Activated CD4-positive, alpha-beta T cell treated with anti-CD3 and anti-CD28 coated beads, Interleukin-2, amount 10 ng/mL, durations not matched to agents 7 days and 5 days (primary cell): ENCODE measurements at regions not wholly inside any gene's neighbourhood (a gene's known extent, or its start where the extent isn't known, plus 50 kb on each side); places are given as distances from the start of the nearest gene placed in this dataset.

Source experiments
- CTCF ChIA-PET: fragments of 350-600 bp; sonication (Branson Sonifier 250); formaldehyde crosslinking; loops from one replicate; lab custom pipeline; 2021; ENCODE audit warnings: antibody characterized with exemption; lab: Charles Lee
- POLR2A ChIA-PET: fragments of 350-600 bp; sonication (Branson Sonifier 250); formaldehyde crosslinking; loops from one replicate; lab custom pipeline; 2021; ENCODE audit warnings: antibody characterized with exemption; lab: Charles Lee
- DNase-seq: peaks from one replicate; pipeline ENCODE4 v3.0.0-alpha.2; 2020
- H3K27ac Mint-ChIP-seq: one replicate; pipeline ENCODE4 v1.8.0; 2021; ENCODE audit warnings: mild to moderate bottlenecking, moderate library complexity, mixed read lengths
- H3K27me3 Mint-ChIP-seq: one replicate; pipeline ENCODE4 v1.8.0; 2021; ENCODE audit warnings: mixed read lengths
- H3K36me3 Mint-ChIP-seq: one replicate; pipeline ENCODE4 v1.8.0; 2021; ENCODE audit warnings: low read depth, mixed read lengths
- H3K4me1 Mint-ChIP-seq: one replicate; pipeline ENCODE4 v1.8.0; 2021; ENCODE audit warnings: mixed read lengths
- H3K4me3 Mint-ChIP-seq: one replicate; pipeline ENCODE4 v1.8.0; 2021; ENCODE audit warnings: mild to moderate bottlenecking, moderate library complexity, mixed read lengths
- H3K9me3 Mint-ChIP-seq: one replicate; pipeline ENCODE4 v1.8.0; 2021; ENCODE audit warnings: mixed read lengths

GRCh38 chr12:130007771-130008170 lies 103.9 kb upstream of the TMEM132D start:
- DNase-seq: no peak
- Mint-ChIP-seq H3K9me3 (no peaks in the 10 kb centered on the region), H3K4me3 (no peak overlapping the region), H3K27me3 (no peaks in the 10 kb centered on the region), H3K36me3 (no peaks in the 10 kb centered on the region), H3K27ac (no peak overlapping the region), H3K4me1 (no peaks in the 10 kb centered on the region)
- ChIA-PET CTCF (no interaction called here), POLR2A (no interaction called here)

- no peak for DNase-seq
- H3K36me3 Mint-ChIP-seq: no peaks in the 10 kb centered on the region
- ChIA-PET POLR2A (no interaction called here), CTCF (no interaction called here)
- no peaks in the 10 kb centered on the region for H3K9me3 Mint-ChIP-seq
- H3K4me1 Mint-ChIP-seq: no peaks in the 10 kb centered on the region
- H3K27me3 Mint-ChIP-seq: no peaks in the 10 kb centered on the region
- H3K4me3 Mint-ChIP-seq: no peak overlapping the region
- H3K27ac Mint-ChIP-seq: no peak overlapping the region
These were observed 104.4 kb upstream of the TMEM132D start for GRCh38 chr12:130008241-130008640.

- H3K9me3 Mint-ChIP-seq: no peaks in the 10 kb centered on the region
- ChIA-PET POLR2A (no interaction called here), CTCF (no interaction called here)
These were observed 106.1 kb upstream of the TMEM132D start for GRCh38 chr12:130009961-130010360.

GRCh38 chr12:130011611-130012385 lies 108.0 kb upstream of the TMEM132D start:
- ChIA-PET POLR2A (no interaction called here), CTCF (no interaction called here)
- no peak for DNase-seq
- H3K27me3 Mint-ChIP-seq: no peaks in the 10 kb centered on the region
- H3K36me3 Mint-ChIP-seq: no peaks in the 10 kb centered on the region
- H3K27ac Mint-ChIP-seq: no peak overlapping the region
- no peaks in the 10 kb centered on the region for H3K4me1 Mint-ChIP-seq
- H3K4me3 Mint-ChIP-seq: no peak overlapping the region
- H3K9me3 Mint-ChIP-seq: no peaks in the 10 kb centered on the region

More at GRCh38 chr12:130009961-130010360, 106.1 kb upstream of the TMEM132D start:
- H3K4me3 Mint-ChIP-seq: no peak overlapping the region
- DNase-seq: no peak
- H3K36me3 Mint-ChIP-seq: no peaks in the 10 kb centered on the region
- no peaks in the 10 kb centered on the region for H3K27me3 Mint-ChIP-seq
- H3K27ac Mint-ChIP-seq: no peak overlapping the region
- no peaks in the 10 kb centered on the region for H3K4me1 Mint-ChIP-seq

- H3K9me3 Mint-ChIP-seq: no peaks in the 10 kb centered on the region
- ChIA-PET CTCF (interaction anchor here (0.6 to 1.7 kb wide), 3 partner anchors 9 to 13 kb away, joined by 4 to 6 read pairs (median 5); no protein-coding TSS in a partner anchor), POLR2A (no interaction called here)
- H3K36me3 Mint-ChIP-seq: no peaks in the 10 kb centered on the region
- no peaks in the 10 kb centered on the region for H3K4me1 Mint-ChIP-seq
- H3K27me3 Mint-ChIP-seq: no peaks in the 10 kb centered on the region
- peak; percentile 47 for DNase-seq
- H3K27ac Mint-ChIP-seq: no peak overlapping the region
- H3K4me3 Mint-ChIP-seq: no peak overlapping the region
These were observed 110.1 kb upstream of the TMEM132D start for GRCh38 chr12:130013771-130014484.

- no peak overlapping the region for H3K27ac Mint-ChIP-seq
These were observed 110.6 kb upstream of the TMEM132D start for GRCh38 chr12:130014485-130014807.

GRCh38 chr12:130016194-130016593 lies 112.4 kb upstream of the TMEM132D start:
- H3K27me3 Mint-ChIP-seq: no peaks in the 10 kb centered on the region
- no peak overlapping the region for H3K27ac Mint-ChIP-seq
- H3K4me1 Mint-ChIP-seq: no peaks in the 10 kb centered on the region
- H3K36me3 Mint-ChIP-seq: no peaks in the 10 kb centered on the region
- ChIA-PET POLR2A (no interaction called here), CTCF (no interaction called here)
- DNase-seq: no peak
- no peaks in the 10 kb centered on the region for H3K9me3 Mint-ChIP-seq
- H3K4me3 Mint-ChIP-seq: no peak overlapping the region

More at GRCh38 chr12:130014485-130014807, 110.6 kb upstream of the TMEM132D start:
- no peaks in the 10 kb centered on the region for H3K4me1 Mint-ChIP-seq
- H3K9me3 Mint-ChIP-seq: no peaks in the 10 kb centered on the region
- no peaks in the 10 kb centered on the region for H3K27me3 Mint-ChIP-seq
- CTCF ChIA-PET: interaction anchor here (0.6 to 1.7 kb wide), 3 partner anchors 9 to 12 kb away, joined by 4 to 6 read pairs (median 5); no protein-coding TSS in a partner anchor
- H3K36me3 Mint-ChIP-seq: no peaks in the 10 kb centered on the region
- H3K4me3 Mint-ChIP-seq: no peak overlapping the region
- POLR2A ChIA-PET: no interaction called here
- no peak for DNase-seq

GRCh38 chr12:130016986-130017385 lies 113.2 kb upstream of the TMEM132D start:
- ChIA-PET CTCF (no interaction called here), POLR2A (no interaction called here)
- Mint-ChIP-seq H3K4me1 (no peaks in the 10 kb centered on the region), H3K36me3 (no peaks in the 10 kb centered on the region), H3K9me3 (no peaks in the 10 kb centered on the region), H3K27ac (no peak overlapping the region), H3K4me3 (no peak overlapping the region), H3K27me3 (no peaks in the 10 kb centered on the region)
- DNase-seq: no peak

GRCh38 chr12:130017591-130018449 lies 114.0 kb upstream of the TMEM132D start:
- no peaks in the 10 kb centered on the region for H3K36me3 Mint-ChIP-seq
- ChIA-PET POLR2A (no interaction called here), CTCF (no interaction called here)
- no peak for DNase-seq
- no peaks in the 10 kb centered on the region for H3K27me3 Mint-ChIP-seq
- no peak overlapping the region for H3K27ac Mint-ChIP-seq
- no peak overlapping the region for H3K4me3 Mint-ChIP-seq
- no peaks in the 10 kb centered on the region for H3K9me3 Mint-ChIP-seq
- no peaks in the 10 kb centered on the region for H3K4me1 Mint-ChIP-seq

- Mint-ChIP-seq H3K27me3 (no peaks in the 10 kb centered on the region), H3K36me3 (no peaks in the 10 kb centered on the region), H3K9me3 (no peaks in the 10 kb centered on the region), H3K27ac (no peak overlapping the region), H3K4me1 (no peaks in the 10 kb centered on the region), H3K4me3 (no peak overlapping the region)
- no peak for DNase-seq
- POLR2A ChIA-PET: no interaction called here
- CTCF ChIA-PET: no interaction called here
These were observed 114.8 kb upstream of the TMEM132D start for GRCh38 chr12:130018614-130019013.

- ChIA-PET CTCF (interaction anchor here (0.8 to 1.7 kb wide), 2 partner anchors 13 to 26 kb away, joined by 3 to 5 read pairs; no protein-coding TSS in a partner anchor), POLR2A (no interaction called here)
- no peaks in the 10 kb centered on the region for H3K36me3 Mint-ChIP-seq
- no peaks in the 10 kb centered on the region for H3K27me3 Mint-ChIP-seq
- H3K4me1 Mint-ChIP-seq: no peaks in the 10 kb centered on the region
- DNase-seq: peak; percentile 47
- H3K27ac Mint-ChIP-seq: no peak overlapping the region
- no peak overlapping the region for H3K4me3 Mint-ChIP-seq
- no peaks in the 10 kb centered on the region for H3K9me3 Mint-ChIP-seq
These were observed 122.9 kb upstream of the TMEM132D start for GRCh38 chr12:130026608-130027176.

GRCh38 chr12:130027798-130028197 lies 124.0 kb upstream of the TMEM132D start:
- Mint-ChIP-seq H3K4me3 (no peak overlapping the region), H3K36me3 (no peaks in the 10 kb centered on the region), H3K4me1 (no peaks in the 10 kb centered on the region), H3K27ac (no peak overlapping the region), H3K9me3 (no peaks in the 10 kb centered on the region), H3K27me3 (no peaks in the 10 kb centered on the region)
- CTCF ChIA-PET: interaction anchor here (1.7 kb wide), 1 partner anchor 14 kb away, joined by 5 read pairs; no protein-coding TSS in a partner anchor
- POLR2A ChIA-PET: no interaction called here
- DNase-seq: no peak
